HFFc6 (cell line): ENCODE measurements at regions not wholly inside any gene's neighbourhood (a gene's known extent, or its start where the extent isn't known, plus 50 kb on each side); places are given as distances from the start of the nearest gene placed in this dataset.

Experiments
- DNase-seq: peaks from one replicate; pipeline ENCODE4 v3.0.0-alpha.2; 2018
- H3K27ac Mint-ChIP-seq: 2 replicates; pipeline ENCODE4 v1.8.0; 2020; ENCODE audit warnings: mild to moderate bottlenecking, mixed read lengths
- H3K27me3 Mint-ChIP-seq: 2 replicates; pipeline ENCODE4 v1.8.0; 2021; ENCODE audit warnings: mild to moderate bottlenecking, moderate library complexity, mixed read lengths; ENCODE audit not compliant: insufficient read depth
- H3K36me3 Mint-ChIP-seq: 2 replicates; pipeline ENCODE4 v1.8.0; 2021; ENCODE audit warnings: low read depth, mixed read lengths
- H3K4me1 Mint-ChIP-seq: 2 replicates; pipeline ENCODE4 v1.8.0; 2020; ENCODE audit warnings: low read depth, mixed read lengths
- H3K4me3 Mint-ChIP-seq: 2 replicates; pipeline ENCODE4 v1.8.0; 2020; ENCODE audit warnings: mild to moderate bottlenecking, moderate library complexity, mixed read lengths
- H3K9me3 Mint-ChIP-seq: 2 replicates; pipeline ENCODE4 v1.8.0; 2020; ENCODE audit warnings: mild to moderate bottlenecking, mixed read lengths
- CTCF ChIP-seq: fragments of 200-600 bp; sonication (generic); IDR thresholded peaks from 2 replicates; pipeline ENCODE4 v1.5.0; 2021; ENCODE audit warnings: antibody characterized with exemption, mild to moderate bottlenecking

- Mint-ChIP-seq H3K4me3 (no peak overlapping the region), H3K9me3 (no peaks in the 10 kb centered on the region; the same call in 1 of the 2 replicates), H3K36me3 (no peaks in the 10 kb centered on the region), H3K4me1 (no peaks in the 10 kb centered on the region), H3K27ac (no peak overlapping the region), H3K27me3 (peaks cover 60% of the 10 kb centered on the region)
- no peak for DNase-seq
- no peak for TF ChIP-seq CTCF
Measured at GRCh38 chr4:3651267-3651845, 114.8 kb upstream of the ADRA2C start.

GRCh38 chr4:3649491-3649890 is 116.7 kb upstream of the ADRA2C start:
- Mint-ChIP-seq H3K36me3 (no peaks in the 10 kb centered on the region), H3K27ac (no peak overlapping the region), H3K9me3 (no peaks in the 10 kb centered on the region; the same call in 1 of the 2 replicates), H3K4me1 (peaks cover 8% of the 10 kb centered on the region), H3K27me3 (peaks cover 53% of the 10 kb centered on the region), H3K4me3 (no peak overlapping the region)
- DNase-seq: no peak
- TF ChIP-seq CTCF: no peak

- peaks cover 8% of the 10 kb centered on the region for H3K4me1 Mint-ChIP-seq
- no peaks in the 10 kb centered on the region; the same call in 1 of the 2 replicates for H3K9me3 Mint-ChIP-seq
- H3K27me3 Mint-ChIP-seq: peaks cover 54% of the 10 kb centered on the region
- no peak for DNase-seq
- TF ChIP-seq CTCF: no peak
- no peaks in the 10 kb centered on the region for H3K36me3 Mint-ChIP-seq
- no peak overlapping the region for H3K4me3 Mint-ChIP-seq
- no peak overlapping the region for H3K27ac Mint-ChIP-seq
Measured at GRCh38 chr4:3648731-3649130, 116.5 kb upstream of the LRPAP1 start.

GRCh38 chr4:3648195-3648594 is 116.0 kb upstream of the LRPAP1 start:
- no peak for DNase-seq
- TF ChIP-seq CTCF: no peak
- Mint-ChIP-seq H3K4me3 (no peak overlapping the region), H3K9me3 (no peaks in the 10 kb centered on the region; the same call in 1 of the 2 replicates), H3K27me3 (peaks cover 52% of the 10 kb centered on the region), H3K27ac (no peak overlapping the region), H3K36me3 (no peaks in the 10 kb centered on the region), H3K4me1 (peaks cover 8% of the 10 kb centered on the region)

- no peak for TF ChIP-seq CTCF
- H3K4me1 Mint-ChIP-seq: peaks cover 8% of the 10 kb centered on the region
- no peak overlapping the region for H3K4me3 Mint-ChIP-seq
- no peak overlapping the region for H3K27ac Mint-ChIP-seq
- peaks cover 56% of the 10 kb centered on the region for H3K27me3 Mint-ChIP-seq
- no peaks in the 10 kb centered on the region for H3K36me3 Mint-ChIP-seq
- H3K9me3 Mint-ChIP-seq: no peaks in the 10 kb centered on the region; the same call in 1 of the 2 replicates
- DNase-seq: no peak
Measured at GRCh38 chr4:3647421-3647820, 115.2 kb upstream of the LRPAP1 start.
